DOHH2 (cell line): ENCODE measurements at regions not wholly inside any gene's neighbourhood (a gene's known extent, or its start where the extent isn't known, plus 50 kb on each side); places are given as distances from the start of the nearest gene placed in this dataset.

Source experiments
- CTCF ChIP-seq: fragments of 200-600 bp; sonication (generic); IDR thresholded peaks from one replicate; pipeline ENCODE4 v1.5.1; 2014; ENCODE audit warnings: antibody characterized with exemption, mild to moderate bottlenecking, low read depth, low read length; ENCODE audit not compliant: poor library complexity, severe bottlenecking
- EZH2phosphoT487 ChIP-seq: fragments of 200-600 bp; sonication (generic); IDR thresholded peaks from 2 replicates; pipeline ENCODE4 v1.6.1; 2017; ENCODE audit warnings: borderline replicate concordance, mild to moderate bottlenecking, antibody characterized with exemption, low read length, moderate library complexity, mixed read lengths

GRCh38 chr19:28126135-28126898 lies 1086.6 kb downstream of the UQCRFS1 start:
- TF ChIP-seq CTCF (no peak), EZH2phosphoT487 (no peak)
